GM06990 (cell line): ENCODE measurements at regions not wholly inside any gene's neighbourhood (a gene's known extent, or its start where the extent isn't known, plus 50 kb on each side); places are given as distances from the start of the nearest gene placed in this dataset.

Experiments used
- DNase-seq: peaks from one replicate; pipeline ENCODE4 v3.0.0-alpha.2; 2011; ENCODE audit not compliant: insufficient read length; ENCODE audit errors: extremely low read depth
- H3K27me3 ChIP-seq: replicated peaks from 2 replicates; pipeline ENCODE4 v1.6.0; 2011; ENCODE audit warnings: low read length; ENCODE audit not compliant: control insufficient read depth, insufficient read depth
- H3K36me3 ChIP-seq: 2 replicates; pipeline ENCODE4 v1.5.1; 2011; ENCODE audit warnings: low read length; ENCODE audit not compliant: control insufficient read depth, insufficient read depth
- H3K4me3 ChIP-seq: replicated peaks from 2 replicates; pipeline ENCODE4 v1.5.1; 2011; ENCODE audit warnings: low read depth, mild to moderate bottlenecking, control low read depth, low read length
- TF ChIP-seq, protein P1 (sequence below): IDR thresholded peaks from 2 replicates; pipeline ENCODE4 v1.5.1; 2011; ENCODE audit warnings: low read length, control low read depth, mild to moderate bottlenecking, inconsistent platforms; ENCODE audit not compliant: insufficient read depth, poor library complexity, severe bottlenecking

DNA sequence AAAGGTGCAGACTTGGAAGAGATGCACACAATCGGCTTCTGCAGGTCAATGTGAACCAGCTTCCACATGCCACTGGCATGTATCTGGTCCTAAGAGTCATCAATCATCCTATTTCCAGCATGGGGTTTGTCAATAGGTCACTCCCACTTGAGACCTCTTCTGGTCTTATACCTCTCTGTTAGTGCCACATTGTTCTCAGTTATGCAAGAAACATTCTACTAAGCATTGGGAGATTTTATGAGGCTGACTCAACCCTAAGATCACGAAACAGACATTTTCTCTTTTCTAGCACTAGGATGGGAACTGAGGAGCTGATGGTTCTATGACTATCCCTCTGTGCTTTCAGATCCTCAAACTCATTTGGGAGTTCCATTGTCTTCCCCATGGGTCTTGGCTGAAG is 581.5 kb upstream of the KLF12 start:
- Histone ChIP-seq H3K27me3 (no peaks in the 10 kb centered on the region), H3K4me3 (no peak overlapping the region), H3K36me3 (no peaks in the 10 kb centered on the region)
- TF ChIP-seq, protein P1, sequence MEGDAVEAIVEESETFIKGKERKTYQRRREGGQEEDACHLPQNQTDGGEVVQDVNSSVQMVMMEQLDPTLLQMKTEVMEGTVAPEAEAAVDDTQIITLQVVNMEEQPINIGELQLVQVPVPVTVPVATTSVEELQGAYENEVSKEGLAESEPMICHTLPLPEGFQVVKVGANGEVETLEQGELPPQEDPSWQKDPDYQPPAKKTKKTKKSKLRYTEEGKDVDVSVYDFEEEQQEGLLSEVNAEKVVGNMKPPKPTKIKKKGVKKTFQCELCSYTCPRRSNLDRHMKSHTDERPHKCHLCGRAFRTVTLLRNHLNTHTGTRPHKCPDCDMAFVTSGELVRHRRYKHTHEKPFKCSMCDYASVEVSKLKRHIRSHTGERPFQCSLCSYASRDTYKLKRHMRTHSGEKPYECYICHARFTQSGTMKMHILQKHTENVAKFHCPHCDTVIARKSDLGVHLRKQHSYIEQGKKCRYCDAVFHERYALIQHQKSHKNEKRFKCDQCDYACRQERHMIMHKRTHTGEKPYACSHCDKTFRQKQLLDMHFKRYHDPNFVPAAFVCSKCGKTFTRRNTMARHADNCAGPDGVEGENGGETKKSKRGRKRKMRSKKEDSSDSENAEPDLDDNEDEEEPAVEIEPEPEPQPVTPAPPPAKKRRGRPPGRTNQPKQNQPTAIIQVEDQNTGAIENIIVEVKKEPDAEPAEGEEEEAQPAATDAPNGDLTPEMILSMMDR = no peak
- no peak for DNase-seq

DNA sequence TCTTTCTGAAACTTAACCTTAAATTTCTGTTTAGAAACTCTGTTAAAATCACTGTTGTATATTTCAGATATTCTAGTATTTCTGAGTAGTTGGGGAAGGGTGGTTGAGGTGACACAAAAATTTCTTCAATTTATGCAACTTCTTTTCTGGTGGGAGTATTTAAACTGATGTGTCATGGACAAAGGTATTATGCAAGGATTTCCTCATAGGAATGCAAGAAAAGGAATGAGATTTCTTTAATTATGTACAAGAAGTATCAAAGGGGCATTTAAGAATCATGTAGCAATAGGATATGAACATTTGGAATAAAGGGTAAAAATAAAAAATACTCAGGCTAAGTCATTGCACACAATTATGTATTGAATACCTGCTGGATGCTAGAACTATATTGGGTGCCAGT is 575.8 kb upstream of the KLF12 start:
- Histone ChIP-seq H3K27me3 (no peaks in the 10 kb centered on the region), H3K4me3 (no peak overlapping the region), H3K36me3 (no peaks in the 10 kb centered on the region)
- TF ChIP-seq, protein P1 = no peak
- DNase-seq = no peak

DNA sequence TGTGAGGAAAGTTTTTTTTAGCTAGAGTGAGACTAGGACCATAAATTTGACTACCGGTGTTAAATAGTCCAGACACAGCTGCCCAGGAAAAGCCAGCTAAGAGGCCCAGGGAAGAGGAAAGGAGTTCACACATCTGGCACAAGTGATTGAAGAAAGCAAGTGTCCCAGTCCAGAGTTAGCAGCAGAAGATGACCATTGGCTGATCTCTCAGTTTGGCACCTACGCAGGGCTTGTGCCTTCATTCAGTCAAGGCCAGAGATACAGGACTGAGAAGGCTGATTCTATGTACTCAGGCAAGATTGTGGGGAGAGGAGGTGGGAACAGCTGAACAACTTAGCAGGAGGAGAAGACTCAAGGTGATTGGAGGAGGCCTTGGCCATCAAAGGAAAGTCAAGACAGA is 575.0 kb upstream of the KLF12 start:
- TF ChIP-seq, protein P1 = no peak
- no peak overlapping the region for H3K4me3 ChIP-seq
- no peak for DNase-seq

DNA sequence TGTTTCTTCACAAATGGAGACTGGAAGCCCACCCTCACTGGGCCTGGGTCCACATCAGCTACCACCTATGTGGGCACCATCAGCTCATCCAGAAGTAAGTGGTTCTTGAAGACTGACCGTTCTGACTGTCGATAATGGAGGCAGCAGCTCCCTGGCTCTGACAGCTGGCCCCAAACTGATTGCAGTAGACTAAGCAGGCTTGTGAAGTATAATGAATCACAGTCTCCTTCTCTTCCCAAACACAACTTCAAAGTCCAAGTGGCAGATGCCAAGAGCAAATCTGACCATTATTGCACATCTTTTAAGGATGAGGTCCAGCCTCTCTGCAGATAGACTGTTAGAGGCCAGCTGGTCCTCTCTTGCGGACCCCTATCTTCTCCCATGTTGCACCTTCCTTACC is 574.4 kb upstream of the KLF12 start:
- no peaks in the 10 kb centered on the region for H3K36me3 ChIP-seq

More for the DNA sequence above, 575.0 kb upstream of the KLF12 start:
- Histone ChIP-seq H3K36me3 (no peaks in the 10 kb centered on the region), H3K27me3 (no peaks in the 10 kb centered on the region)

DNA sequence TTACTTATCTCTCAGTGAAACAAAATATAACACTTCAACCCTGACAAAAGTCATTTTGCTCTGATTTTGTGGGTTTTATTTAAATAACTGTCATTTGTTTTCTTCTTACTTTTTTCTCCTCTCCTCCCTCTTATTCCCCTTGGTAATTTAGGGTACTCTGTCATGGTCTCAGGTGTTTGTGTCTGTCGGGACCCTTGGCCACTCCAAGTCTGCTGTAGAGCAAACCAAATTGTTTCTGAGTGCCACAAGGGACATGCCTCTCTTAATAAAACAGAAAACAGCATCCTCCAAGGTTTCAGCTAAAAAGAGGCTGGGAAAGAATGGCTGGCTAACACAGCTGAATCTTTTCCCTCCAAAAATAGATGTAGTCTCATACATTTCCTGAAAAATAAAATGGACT is 573.1 kb upstream of the KLF12 start:
- TF ChIP-seq, protein P1 = no peak
- Histone ChIP-seq H3K4me3 (no peak overlapping the region), H3K36me3 (no peaks in the 10 kb centered on the region), H3K27me3 (no peaks in the 10 kb centered on the region)
- no peak for DNase-seq

More for the DNA sequence above, 574.4 kb upstream of the KLF12 start:
- Histone ChIP-seq H3K4me3 (no peak overlapping the region), H3K27me3 (no peaks in the 10 kb centered on the region)
- no peak for DNase-seq
- TF ChIP-seq, protein P1 = no peak

DNA sequence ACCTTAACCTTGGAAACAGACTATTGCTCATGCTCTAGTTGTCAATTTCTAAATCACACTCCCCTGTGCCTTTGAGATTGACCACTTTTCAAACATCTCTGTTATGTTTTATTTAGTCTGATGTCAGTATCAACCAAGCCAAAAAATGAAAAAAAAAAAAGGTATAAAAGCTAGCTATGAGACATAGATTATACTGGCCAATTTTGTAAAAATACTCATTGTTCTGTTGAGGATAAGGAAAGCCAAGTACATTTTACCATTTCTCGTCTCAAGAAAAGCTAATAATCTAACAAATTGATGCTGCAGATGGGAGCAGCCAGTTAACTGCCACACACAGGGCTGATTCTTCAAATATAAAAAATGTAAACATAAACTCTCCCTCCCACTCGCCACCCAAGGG is 572.6 kb upstream of the KLF12 start:
- no peak overlapping the region for H3K4me3 ChIP-seq
- no peaks in the 10 kb centered on the region for H3K36me3 ChIP-seq
- TF ChIP-seq, protein P1 = no peak
- H3K27me3 ChIP-seq = no peaks in the 10 kb centered on the region
- DNase-seq = no peak
